ENCODE measurements at regions not wholly inside any gene's neighbourhood (a gene's known extent, or its start where the extent isn't known, plus 50 kb on each side); places are given as distances from the start of the nearest gene placed in this dataset.

- TF ChIP-seq TARDBP (IDR thresholded peaks at IDR 0.05): no peak
- TF ChIP-seq L3MBTL2 (conservative IDR thresholded peaks at IDR 0.05): no peak
- TF ChIP-seq FOXA1 (IDR thresholded peaks at IDR 0.05): no peak
- no peak for TF ChIP-seq SUZ12 (IDR thresholded peaks at IDR 0.05)
- TF ChIP-seq PKNOX1 (IDR thresholded peaks at IDR 0.05): no peak
- TF ChIP-seq ELF4 (IDR thresholded peaks at IDR 0.05): no peak
- DNase-seq (ENCODE audit: extremely low spot score): no peak
- POLR2A ChIA-PET: no interaction called here
- CTCF ChIA-PET: no interaction called here
These were observed 319.1 kb upstream of the RPS6KA3 start for GRCh38 chrX:20585782-20586181.

- TF ChIP-seq CTBP1 (IDR thresholded peaks at IDR 0.05; ENCODE audit: borderline replicate concordance) (no peak), BHLHE40 (IDR thresholded peaks at IDR 0.05; ENCODE audit: borderline replicate concordance) (no peak), ARNT (IDR thresholded peaks at IDR 0.05) (no peak), NFRKB (IDR thresholded peaks at IDR 0.05) (no peak), LEF1 (IDR thresholded peaks at IDR 0.05; ENCODE audit: borderline replicate concordance) (no peak), PKNOX1 (IDR thresholded peaks at IDR 0.05) (no peak)
- ChIA-PET CTCF (interaction anchor here (1.1 kb wide), 1 partner anchor 8 kb away, joined by 3 read pairs; no protein-coding TSS in a partner anchor), POLR2A (no interaction called here)
- DNase-seq (ENCODE audit: extremely low spot score): no peak
These were observed 304.9 kb upstream of the RPS6KA3 start for GRCh38 chrX:20571611-20572010.

GRCh38 chrX:20567108-20567507, 300.4 kb upstream of the RPS6KA3 start:
- CTCF ChIA-PET: no interaction called here
- TF ChIP-seq SUZ12 (IDR thresholded peaks at IDR 0.05): no peak
- no peak for TF ChIP-seq L3MBTL2 (conservative IDR thresholded peaks at IDR 0.05)
- TF ChIP-seq FOXA1 (IDR thresholded peaks at IDR 0.05): no peak
- TF ChIP-seq CTBP1 (IDR thresholded peaks at IDR 0.05; ENCODE audit: borderline replicate concordance): no peak
- no peak for TF ChIP-seq HDGF (IDR thresholded peaks at IDR 0.05; ENCODE audit: borderline replicate concordance)
- TF ChIP-seq ZNF384 (IDR thresholded peaks at IDR 0.05): no peak
- TF ChIP-seq TARDBP (IDR thresholded peaks at IDR 0.05): no peak
- no peak for TF ChIP-seq ARNT (IDR thresholded peaks at IDR 0.05)
- TF ChIP-seq FOXM1 (IDR thresholded peaks at IDR 0.05; ENCODE audit: borderline replicate concordance): no peak
- DNase-seq (ENCODE audit: extremely low spot score): no peak
- POLR2A ChIA-PET: no interaction called here

GRCh38 chrX:20547611-20548051, 280.9 kb upstream of the RPS6KA3 start:
- ChIA-PET CTCF (no interaction called here), POLR2A (no interaction called here)
- DNase-seq (ENCODE audit: extremely low spot score): no peak
- TF ChIP-seq BHLHE40 (IDR thresholded peaks at IDR 0.05; ENCODE audit: borderline replicate concordance) (no peak), L3MBTL2 (conservative IDR thresholded peaks at IDR 0.05) (no peak), SP1 (IDR thresholded peaks at IDR 0.05) (no peak), ELF4 (IDR thresholded peaks at IDR 0.05) (no peak)

- no peak for TF ChIP-seq TARDBP (IDR thresholded peaks at IDR 0.05)
- no peak for DNase-seq (ENCODE audit: extremely low spot score)
- CTCF ChIA-PET: no interaction called here
- POLR2A ChIA-PET: no interaction called here
These were observed 278.8 kb upstream of the RPS6KA3 start for GRCh38 chrX:20545538-20545937.

- no peak for DNase-seq (ENCODE audit: extremely low spot score)
- TF ChIP-seq NFRKB (IDR thresholded peaks at IDR 0.05) (no peak), ELF4 (IDR thresholded peaks at IDR 0.05) (no peak), SP1 (IDR thresholded peaks at IDR 0.05) (no peak), CTBP1 (IDR thresholded peaks at IDR 0.05; ENCODE audit: borderline replicate concordance) (no peak), FOXM1 (IDR thresholded peaks at IDR 0.05; ENCODE audit: borderline replicate concordance) (no peak), FOXK2 (IDR thresholded peaks at IDR 0.05) (no peak), HDGF (IDR thresholded peaks at IDR 0.05; ENCODE audit: borderline replicate concordance) (no peak), L3MBTL2 (conservative IDR thresholded peaks at IDR 0.05) (no peak), LEF1 (IDR thresholded peaks at IDR 0.05; ENCODE audit: borderline replicate concordance) (no peak), ARNT (IDR thresholded peaks at IDR 0.05) (no peak), BHLHE40 (IDR thresholded peaks at IDR 0.05; ENCODE audit: borderline replicate concordance) (no peak), PKNOX1 (IDR thresholded peaks at IDR 0.05) (no peak), TARDBP (IDR thresholded peaks at IDR 0.05) (no peak)
- POLR2A ChIA-PET: no interaction called here
- CTCF ChIA-PET: no interaction called here
These were observed 275.4 kb upstream of the RPS6KA3 start for GRCh38 chrX:20542072-20542471.

GRCh38 chrX:20538974-20539373, 272.3 kb upstream of the RPS6KA3 start:
- TF ChIP-seq CTBP1 (IDR thresholded peaks at IDR 0.05; ENCODE audit: borderline replicate concordance): no peak
- no peak for TF ChIP-seq LEF1 (IDR thresholded peaks at IDR 0.05; ENCODE audit: borderline replicate concordance)
- no peak for TF ChIP-seq BHLHE40 (IDR thresholded peaks at IDR 0.05; ENCODE audit: borderline replicate concordance)
- no peak for TF ChIP-seq FOXK2 (IDR thresholded peaks at IDR 0.05)
- no peak for TF ChIP-seq PKNOX1 (IDR thresholded peaks at IDR 0.05)
- TF ChIP-seq NFRKB (IDR thresholded peaks at IDR 0.05): no peak
- TF ChIP-seq ZNF384 (IDR thresholded peaks at IDR 0.05): no peak
- TF ChIP-seq SUZ12 (IDR thresholded peaks at IDR 0.05): no peak
- no peak for TF ChIP-seq FOXA1 (IDR thresholded peaks at IDR 0.05)
- TF ChIP-seq HDGF (IDR thresholded peaks at IDR 0.05; ENCODE audit: borderline replicate concordance): no peak
- TF ChIP-seq ELF4 (IDR thresholded peaks at IDR 0.05): no peak
- TF ChIP-seq TARDBP (IDR thresholded peaks at IDR 0.05): no peak
- no peak for TF ChIP-seq SP1 (IDR thresholded peaks at IDR 0.05)
- TF ChIP-seq L3MBTL2 (conservative IDR thresholded peaks at IDR 0.05): no peak
- no peak for TF ChIP-seq ARNT (IDR thresholded peaks at IDR 0.05)
- TF ChIP-seq FOXM1 (IDR thresholded peaks at IDR 0.05; ENCODE audit: borderline replicate concordance): no peak
- ChIA-PET POLR2A (no interaction called here), CTCF (interaction anchor here (1.3 kb wide), 1 partner anchor 9 kb away, joined by 3 read pairs; no protein-coding TSS in a partner anchor)
- DNase-seq (ENCODE audit: extremely low spot score): no peak
